HEK293 (cell line): ENCODE measurements at regions not wholly inside any gene's neighbourhood (a gene's known extent, or its start where the extent isn't known, plus 50 kb on each side); places are given as distances from the start of the nearest gene placed in this dataset.

ENCODE experiments used
- CTCF ChIP-seq: fragments of 450-650 bp; formaldehyde crosslinking; IDR thresholded peaks from 2 replicates; pipeline ENCODE4 v1.5.1; 2016; ENCODE audit warnings: missing biosample characterization, missing genetic modification characterization
- KLF1 ChIP-seq: fragments of 450-650 bp; formaldehyde crosslinking; IDR thresholded peaks from 2 replicates; pipeline ENCODE4 v1.5.1; 2016; ENCODE audit warnings: missing biosample characterization, missing genetic modification characterization
- KLF9 ChIP-seq: fragments of 450-650 bp; formaldehyde crosslinking; IDR thresholded peaks from 2 replicates; pipeline ENCODE4 v1.5.1; 2016; ENCODE audit warnings: missing biosample characterization, missing genetic modification characterization, low read depth
- PATZ1 ChIP-seq: fragments of 450-650 bp; formaldehyde crosslinking; IDR thresholded peaks from 2 replicates; pipeline ENCODE4 v1.5.1; 2016; ENCODE audit warnings: missing biosample characterization, missing genetic modification characterization
- PRDM4 ChIP-seq: fragments of 450-650 bp; formaldehyde crosslinking; IDR thresholded peaks from 2 replicates; pipeline ENCODE4 v1.5.1; 2017; ENCODE audit warnings: missing biosample characterization, missing genetic modification characterization
- REPIN1 ChIP-seq: fragments of 450-650 bp; formaldehyde crosslinking; IDR thresholded peaks from 2 replicates; pipeline ENCODE4 v1.5.1; 2017; ENCODE audit warnings: missing biosample characterization, missing genetic modification characterization, low read depth
- ZNF175 ChIP-seq: fragments of 450-650 bp; formaldehyde crosslinking; IDR thresholded peaks from 2 replicates; pipeline ENCODE4 v1.5.1; 2016; ENCODE audit warnings: missing biosample characterization, missing genetic modification characterization
- ZNF514 ChIP-seq: fragments of 450-650 bp; formaldehyde crosslinking; IDR thresholded peaks from 2 replicates; pipeline ENCODE4 v1.5.1; 2016; ENCODE audit warnings: missing biosample characterization, missing genetic modification characterization
- ZNF529 ChIP-seq: fragments of 450-650 bp; formaldehyde crosslinking; IDR thresholded peaks from 2 replicates; pipeline ENCODE4 v1.5.1; 2017; ENCODE audit warnings: missing genetic modification characterization, missing biosample characterization; ENCODE audit not compliant: insufficient replicate concordance
- TF ChIP-seq, protein P1 (sequence below): fragments of 450-650 bp; formaldehyde crosslinking; conservative IDR thresholded peaks from 2 replicates; pipeline ENCODE4 v1.5.1; 2016; ENCODE audit warnings: low read depth, missing biosample characterization, missing genetic modification characterization

DNA sequence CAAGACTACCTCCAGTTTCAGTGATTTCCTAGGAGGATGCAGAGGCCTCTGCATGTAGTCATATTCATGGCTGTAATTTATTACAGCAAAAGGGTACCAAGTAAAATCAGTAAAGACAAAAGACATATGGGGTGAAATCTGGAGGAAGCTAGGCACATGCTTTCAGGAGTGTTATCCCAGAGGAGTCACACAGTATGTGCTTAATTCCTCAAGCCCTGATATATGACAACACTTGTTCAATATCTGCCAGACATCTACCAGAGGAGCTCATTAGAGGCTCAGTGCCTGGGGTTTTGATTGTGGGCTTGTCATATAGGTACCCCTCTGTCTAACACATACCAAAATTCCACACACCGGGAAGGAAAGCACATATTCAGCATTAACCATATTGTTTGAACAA, 283.8 kb downstream of the CXCL12 start:
- no peak for TF ChIP-seq ZNF529 (tag by site-specific recombination)
- no peak for TF ChIP-seq CTCF (tag by site-specific recombination)
- no peak for TF ChIP-seq ZNF175 (tag by site-specific recombination)
- TF ChIP-seq PRDM4 (tag by site-specific recombination) = no peak
- TF ChIP-seq, protein P1, sequence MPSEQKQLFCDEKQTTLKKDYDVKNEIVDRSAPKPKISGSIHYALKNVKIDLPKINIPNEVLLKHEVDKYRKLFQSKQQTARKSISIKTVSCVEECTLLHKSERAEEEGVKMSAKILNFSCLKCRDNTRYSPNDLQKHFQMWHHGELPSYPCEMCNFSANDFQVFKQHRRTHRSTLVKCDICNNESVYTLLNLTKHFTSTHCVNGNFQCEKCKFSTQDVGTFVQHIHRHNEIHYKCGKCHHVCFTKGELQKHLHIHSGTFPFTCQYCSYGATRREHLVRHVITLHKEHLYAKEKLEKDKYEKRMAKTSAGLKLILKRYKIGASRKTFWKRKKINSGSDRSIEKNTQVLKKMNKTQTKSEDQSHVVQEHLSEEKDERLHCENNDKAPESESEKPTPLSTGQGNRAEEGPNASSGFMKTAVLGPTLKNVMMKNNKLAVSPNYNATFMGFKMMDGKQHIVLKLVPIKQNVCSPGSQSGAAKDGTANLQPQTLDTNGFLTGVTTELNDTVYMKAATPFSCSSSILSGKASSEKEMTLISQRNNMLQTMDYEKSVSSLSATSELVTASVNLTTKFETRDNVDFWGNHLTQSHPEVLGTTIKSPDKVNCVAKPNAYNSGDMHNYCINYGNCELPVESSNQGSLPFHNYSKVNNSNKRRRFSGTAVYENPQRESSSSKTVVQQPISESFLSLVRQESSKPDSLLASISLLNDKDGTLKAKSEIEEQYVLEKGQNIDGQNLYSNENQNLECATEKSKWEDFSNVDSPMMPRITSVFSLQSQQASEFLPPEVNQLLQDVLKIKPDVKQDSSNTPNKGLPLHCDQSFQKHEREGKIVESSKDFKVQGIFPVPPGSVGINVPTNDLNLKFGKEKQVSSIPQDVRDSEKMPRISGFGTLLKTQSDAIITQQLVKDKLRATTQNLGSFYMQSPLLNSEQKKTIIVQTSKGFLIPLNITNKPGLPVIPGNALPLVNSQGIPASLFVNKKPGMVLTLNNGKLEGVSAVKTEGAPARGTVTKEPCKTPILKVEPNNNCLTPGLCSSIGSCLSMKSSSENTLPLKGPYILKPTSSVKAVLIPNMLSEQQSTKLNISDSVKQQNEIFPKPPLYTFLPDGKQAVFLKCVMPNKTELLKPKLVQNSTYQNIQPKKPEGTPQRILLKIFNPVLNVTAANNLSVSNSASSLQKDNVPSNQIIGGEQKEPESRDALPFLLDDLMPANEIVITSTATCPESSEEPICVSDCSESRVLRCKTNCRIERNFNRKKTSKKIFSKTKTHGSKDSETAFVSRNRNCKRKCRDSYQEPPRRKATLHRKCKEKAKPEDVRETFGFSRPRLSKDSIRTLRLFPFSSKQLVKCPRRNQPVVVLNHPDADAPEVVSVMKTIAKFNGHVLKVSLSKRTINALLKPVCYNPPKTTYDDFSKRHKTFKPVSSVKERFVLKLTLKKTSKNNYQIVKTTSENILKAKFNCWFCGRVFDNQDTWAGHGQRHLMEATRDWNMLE (tag by site-specific recombination) = no peak
- no peak for TF ChIP-seq REPIN1 (tag by site-specific recombination)
- TF ChIP-seq KLF1 (tag by site-specific recombination) = no peak
- TF ChIP-seq KLF9 (tag by site-specific recombination) = no peak
- no peak for TF ChIP-seq ZNF514 (tag by site-specific recombination)
- TF ChIP-seq PATZ1 (tag by site-specific recombination) = no peak
